HCEC 1CT (cell line): ENCODE measurements at regions not wholly inside any gene's neighbourhood (a gene's known extent, or its start where the extent isn't known, plus 50 kb on each side); places are given as distances from the start of the nearest gene placed in this dataset.

Experiments
- DNase-seq: peaks from one replicate; pipeline ENCODE4 v3.0.0-alpha.2; 2017

- DNase-seq: no peak
Measured at GRCh38 chr5:116652903-116653302, 78.3 kb upstream of the SEMA6A start.

GRCh38 chr5:116652196-116652729 is 77.6 kb upstream of the SEMA6A start:
- no peak for DNase-seq

GRCh38 chr5:116651653-116652052 is 77.0 kb upstream of the SEMA6A start:
- DNase-seq: no peak

- no peak for DNase-seq
Measured at GRCh38 chr5:116650964-116651363, 76.3 kb upstream of the SEMA6A start.

GRCh38 chr5:116650544-116650943 is 75.9 kb upstream of the SEMA6A start:
- no peak for DNase-seq

GRCh38 chr5:116646611-116647289 is 72.1 kb upstream of the SEMA6A start:
- DNase-seq: no peak

GRCh38 chr5:116645627-116646026 is 71.0 kb upstream of the SEMA6A start:
- DNase-seq: no peak

GRCh38 chr5:116640236-116640635 is 65.6 kb upstream of the SEMA6A start:
- no peak for DNase-seq

GRCh38 chr5:116637149-116637740 is 62.6 kb upstream of the SEMA6A start:
- DNase-seq: no peak

GRCh38 chr5:116632890-116633289 is 58.3 kb upstream of the SEMA6A start:
- DNase-seq: no peak

- no peak for DNase-seq
Measured at GRCh38 chr5:116631147-116631546, 56.5 kb upstream of the SEMA6A start.

- no peak for DNase-seq
Measured at GRCh38 chr5:116629168-116629567, 54.5 kb upstream of the SEMA6A start.

- DNase-seq: no peak
Measured at GRCh38 chr5:116626945-116627679, 52.5 kb upstream of the SEMA6A start.

GRCh38 chr5:116626272-116626723 is 51.7 kb upstream of the SEMA6A start:
- DNase-seq: no peak
